GM21381 (cell line): ENCODE measurements at regions not wholly inside any gene's neighbourhood (a gene's known extent, or its start where the extent isn't known, plus 50 kb on each side); places are given as distances from the start of the nearest gene placed in this dataset.

Source experiments
- ATAC-seq: cut with Tn5 transposase; IDR thresholded peaks from one replicate; pipeline ENCODE4 v1.9.1; 2021; ENCODE audit warnings: mild to moderate bottlenecking, moderate library complexity; ENCODE audit not compliant: unreplicated experiment

DNA sequence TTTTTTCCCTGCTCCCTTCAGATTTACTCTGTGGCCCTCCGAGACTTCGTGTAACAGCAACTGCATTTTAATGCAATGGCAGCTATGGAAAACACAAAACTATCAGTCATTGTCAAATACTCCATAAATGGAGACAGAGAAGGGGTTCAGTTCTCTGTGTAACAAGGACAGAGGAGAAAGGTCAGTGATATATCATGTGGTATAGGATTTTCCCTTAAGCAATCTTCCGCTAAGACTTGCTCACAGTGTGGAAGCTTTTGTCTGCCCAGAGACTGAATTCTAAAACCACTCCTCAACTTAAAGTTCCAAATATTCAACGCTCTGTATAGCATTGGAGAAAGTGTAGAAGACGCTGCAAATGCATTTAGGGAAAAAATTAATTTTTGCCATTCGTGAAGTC is 111.3 kb upstream of the EDNRB start:
- no peak for ATAC-seq

DNA sequence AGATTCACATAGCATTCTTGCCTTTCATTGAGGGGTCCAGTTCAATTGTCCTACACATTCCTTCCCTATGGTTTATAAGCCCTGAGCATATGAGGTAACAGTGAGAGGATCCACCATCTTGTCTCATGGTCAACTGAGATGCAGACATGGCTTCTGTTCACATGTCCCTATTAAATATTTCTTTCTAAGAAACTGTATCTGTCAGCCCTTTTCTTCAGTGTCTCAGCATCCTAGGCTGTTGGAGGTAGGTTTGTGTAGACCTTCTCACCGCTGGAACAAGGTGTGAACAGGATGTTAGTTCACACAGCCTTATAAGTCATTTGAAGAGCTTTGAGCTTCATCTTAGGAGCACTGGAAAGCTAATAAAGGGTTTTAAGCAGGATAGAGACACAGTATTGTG is 110.3 kb upstream of the EDNRB start:
- no peak for ATAC-seq

DNA sequence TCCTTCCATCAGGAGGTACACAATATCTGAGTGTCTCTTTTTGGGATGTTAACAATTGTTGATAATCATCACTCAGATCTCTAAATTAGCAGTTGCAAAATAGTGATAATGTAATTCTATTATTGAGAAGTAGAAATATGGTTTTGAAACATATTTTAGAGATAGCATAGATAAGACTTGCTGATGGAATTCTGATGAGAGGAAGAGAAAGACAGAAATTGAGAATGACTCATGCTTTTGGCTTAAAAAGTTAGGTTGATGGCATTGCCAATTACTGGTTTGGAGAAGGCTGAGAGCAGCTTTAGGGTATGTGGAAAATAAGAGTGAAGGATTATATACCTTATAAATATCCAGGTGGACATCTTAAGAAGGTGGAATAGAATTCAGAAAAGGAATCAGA is 106.4 kb upstream of the EDNRB start:
- no peak for ATAC-seq

DNA sequence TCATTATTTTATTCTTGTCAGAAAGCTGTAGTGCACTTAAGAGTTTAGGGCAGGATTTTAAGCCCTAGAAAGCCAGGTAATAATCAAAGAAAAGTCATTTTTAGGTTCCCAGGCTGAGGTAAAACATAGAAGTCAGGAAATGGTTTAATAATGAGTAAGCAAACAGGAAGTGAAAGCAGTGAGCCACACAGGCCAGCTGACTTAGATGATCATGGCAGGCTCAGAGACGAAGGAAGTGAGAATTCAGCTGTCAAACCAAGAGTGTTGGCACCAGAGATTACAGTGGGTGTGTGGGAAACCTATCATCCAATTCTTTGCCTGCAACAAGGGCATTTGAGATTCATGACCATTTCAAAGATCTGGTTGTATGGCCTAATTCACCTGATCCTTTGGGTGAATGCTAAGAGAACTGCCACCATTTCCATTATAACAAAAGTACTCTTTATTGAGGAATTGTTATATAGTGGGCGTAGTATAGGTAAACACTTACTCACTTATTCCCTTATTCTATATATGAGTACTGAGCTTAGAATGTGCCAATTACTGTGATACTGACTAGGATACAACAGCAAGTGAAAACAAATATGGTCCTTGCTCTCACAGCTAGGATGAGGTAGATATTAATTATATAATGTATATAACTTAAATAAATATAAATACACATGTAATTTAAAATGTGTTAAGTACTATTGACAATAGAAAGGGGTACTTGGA is 103.7 kb upstream of the EDNRB start:
- peak; percentile 100 for ATAC-seq

DNA sequence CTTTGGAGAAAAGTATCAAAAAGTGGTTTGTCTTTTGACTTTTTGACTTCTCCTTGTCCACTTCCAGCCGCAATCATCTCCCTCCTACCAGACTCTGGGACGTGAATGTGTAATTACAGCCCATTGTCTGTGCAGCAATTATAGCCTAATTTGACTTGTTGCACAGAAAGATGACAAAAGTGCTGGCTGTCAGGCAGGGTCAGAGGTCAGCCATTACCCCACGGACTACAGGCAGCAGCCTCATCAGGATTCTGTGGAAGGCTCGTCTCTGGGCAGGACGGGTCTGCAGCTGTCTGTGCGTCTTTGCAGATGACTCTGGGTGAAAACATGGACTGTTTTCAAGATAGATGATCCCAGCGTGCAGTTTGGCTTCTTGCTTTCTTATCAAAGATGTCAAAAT is 102.2 kb upstream of the EDNRB start:
- ATAC-seq: no peak

DNA sequence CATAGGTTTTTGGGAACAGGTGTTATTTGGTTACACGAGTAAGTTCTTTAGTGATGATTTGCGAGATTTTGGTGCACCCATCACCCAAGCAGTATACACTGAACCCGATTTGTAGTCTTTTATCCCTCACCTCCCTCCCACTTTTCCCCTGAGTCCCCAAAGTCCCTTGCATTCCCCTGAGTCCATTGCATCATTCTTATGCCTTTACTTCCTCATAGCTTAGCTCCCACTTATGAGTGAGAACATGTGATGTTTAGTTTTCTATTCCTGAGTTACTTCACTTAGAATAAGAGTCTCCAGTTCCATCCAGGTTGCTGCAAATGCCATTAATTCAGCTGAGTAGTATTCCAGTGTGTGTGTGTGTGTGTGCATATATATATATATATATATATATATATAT is 97.2 kb upstream of the EDNRB start:
- ATAC-seq: no peak

DNA sequence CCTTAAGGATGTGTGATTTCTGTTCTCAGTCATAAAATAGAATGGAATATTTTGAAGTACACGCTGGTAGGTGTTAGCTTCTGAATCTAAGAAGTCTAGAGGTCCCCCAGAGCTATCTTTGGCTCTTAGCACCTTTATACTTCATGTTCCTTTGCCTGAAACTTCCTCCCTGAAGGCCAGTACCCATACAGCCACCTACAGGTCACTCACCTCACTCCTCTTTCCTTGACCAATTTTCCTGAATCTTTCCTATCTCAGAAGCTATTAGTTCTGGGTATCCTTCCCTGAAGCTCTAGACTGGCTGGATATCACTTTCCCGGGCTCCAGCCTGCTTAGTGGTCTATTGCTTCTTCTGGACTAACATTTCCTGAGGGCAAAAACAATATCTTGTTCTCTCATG is 93.4 kb upstream of the EDNRB start:
- ATAC-seq: no peak

DNA sequence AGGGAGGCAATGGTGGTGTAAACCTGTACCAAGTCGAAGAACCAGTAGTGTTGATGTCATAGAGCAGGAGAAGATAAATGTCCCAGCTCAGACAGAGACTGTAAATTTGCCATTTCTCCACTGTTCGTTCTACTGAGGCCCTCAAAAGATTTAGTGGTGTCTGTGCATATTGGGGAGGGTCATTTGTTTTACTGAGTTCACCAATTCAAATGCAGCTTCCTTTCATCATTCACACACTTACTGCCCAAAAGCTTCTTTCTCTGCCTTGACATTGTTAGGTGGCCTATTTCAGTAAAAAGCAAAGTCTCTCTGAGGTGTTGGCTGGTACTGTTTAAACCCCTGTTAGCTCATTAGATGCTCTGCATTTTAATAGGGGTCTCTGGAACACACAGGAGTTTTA is 86.2 kb upstream of the EDNRB start:
- no peak for ATAC-seq

DNA sequence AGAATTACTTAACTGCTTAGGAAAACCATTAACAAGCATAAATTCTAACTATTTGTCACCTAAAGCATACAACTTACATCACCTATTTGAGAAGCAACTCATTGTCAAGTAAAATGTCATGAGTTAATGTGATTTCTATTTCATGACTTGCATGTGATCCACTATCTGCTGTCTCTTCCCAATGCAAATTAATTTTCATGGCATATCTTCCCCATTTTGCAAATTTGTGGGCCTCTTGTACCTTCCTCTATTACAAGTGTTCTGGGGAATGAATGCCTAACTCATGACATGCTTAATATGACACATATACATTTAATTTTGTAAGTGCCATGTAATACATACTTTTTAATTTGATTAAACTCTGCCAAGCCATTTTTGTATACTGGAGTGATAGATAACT is 81.1 kb upstream of the EDNRB start:
- no peak for ATAC-seq

DNA sequence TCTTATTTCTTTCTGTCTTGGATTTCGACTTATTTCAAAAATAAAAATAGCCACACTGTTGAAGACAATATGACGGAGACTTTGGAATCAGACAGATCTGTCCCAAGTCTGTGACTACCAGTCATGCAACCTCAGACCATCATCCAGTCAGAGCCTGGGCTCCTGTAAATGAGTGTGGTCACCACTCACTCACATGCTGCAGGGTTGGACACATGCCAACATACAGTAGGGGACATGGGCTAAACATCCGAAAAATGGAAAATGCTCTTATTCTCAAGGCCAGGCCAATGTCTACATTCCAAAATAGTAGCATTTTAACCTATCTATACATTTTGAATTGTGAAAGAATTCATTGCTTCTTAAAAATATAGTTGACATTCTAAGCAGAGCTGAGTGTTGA is 75.5 kb upstream of the EDNRB start:
- no peak for ATAC-seq

DNA sequence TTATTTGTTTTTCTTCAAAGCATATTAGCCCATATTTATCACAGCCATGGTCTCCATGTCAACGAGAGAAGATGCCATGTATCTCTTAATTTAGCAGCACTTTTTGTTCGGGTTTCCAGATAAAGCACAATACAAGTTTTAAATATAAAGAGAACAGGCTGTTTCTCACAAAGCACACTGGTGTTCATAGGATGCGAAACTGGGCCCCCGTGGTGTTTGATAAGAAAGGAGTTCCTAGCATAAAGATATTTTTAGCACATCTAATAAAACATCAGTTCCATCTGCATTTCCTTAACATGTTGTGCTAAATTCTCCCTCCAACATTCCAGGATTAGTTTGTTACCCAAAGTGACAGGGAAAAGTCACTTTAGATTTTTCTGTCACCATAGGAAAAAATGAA is 72.4 kb upstream of the EDNRB start:
- no peak for ATAC-seq

DNA sequence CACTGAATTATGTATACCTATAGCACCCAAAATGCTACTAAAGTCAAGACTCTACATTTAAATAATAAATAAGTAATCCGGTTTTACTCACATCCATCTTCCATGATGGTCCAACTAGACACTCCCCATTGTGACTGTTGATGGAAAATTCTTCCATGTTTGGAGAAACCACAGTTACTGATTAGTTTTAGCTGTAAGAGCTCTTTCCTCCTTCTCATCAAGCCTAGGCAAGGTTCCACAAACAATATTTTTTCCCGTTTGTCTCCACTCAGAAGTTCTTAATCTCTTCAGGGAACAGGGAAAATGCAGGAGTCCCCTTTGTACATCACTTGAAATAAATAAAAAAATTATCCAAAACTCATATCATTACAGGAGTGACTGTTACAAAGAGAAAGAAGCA is 70.7 kb upstream of the EDNRB start:
- no peak for ATAC-seq

DNA sequence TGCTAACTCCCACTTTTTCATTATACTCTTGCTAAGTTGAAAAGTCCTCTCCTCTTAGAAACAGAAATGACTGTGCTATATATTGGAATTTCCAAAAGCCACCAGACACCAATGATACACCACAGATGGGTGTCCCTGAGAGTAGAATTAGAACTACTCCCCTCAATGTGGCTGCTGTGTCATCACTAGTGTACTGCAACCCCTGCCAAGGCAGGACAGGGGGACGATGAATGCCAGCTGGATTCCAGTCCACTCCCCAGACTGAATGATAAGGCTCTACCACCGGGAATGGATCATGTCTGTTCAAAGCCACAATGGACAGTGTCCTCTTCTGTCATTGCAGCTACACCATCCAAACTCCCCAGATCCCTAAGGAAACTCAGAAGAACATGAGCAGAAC is 69.7 kb upstream of the EDNRB start:
- no peak for ATAC-seq

DNA sequence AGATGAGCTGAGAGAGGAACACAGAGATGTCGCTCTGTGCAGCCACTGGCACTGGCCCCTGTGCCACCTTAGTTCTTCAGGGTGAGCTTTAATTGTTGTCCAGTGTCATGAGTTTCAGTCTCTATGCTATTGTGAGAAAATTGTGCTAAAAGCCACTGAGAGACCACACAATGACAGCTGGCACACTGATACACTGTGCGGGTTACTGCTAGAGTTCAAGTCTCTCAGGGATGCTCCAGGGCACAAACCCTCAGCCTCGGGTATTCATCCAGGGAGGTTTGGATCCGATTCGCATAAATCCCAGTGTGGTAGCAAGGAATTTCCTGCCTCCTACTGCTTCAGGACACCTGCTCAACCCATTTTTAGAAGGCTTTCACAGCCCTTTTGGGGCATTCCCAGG is 68.1 kb upstream of the EDNRB start:
- no peak for ATAC-seq

DNA sequence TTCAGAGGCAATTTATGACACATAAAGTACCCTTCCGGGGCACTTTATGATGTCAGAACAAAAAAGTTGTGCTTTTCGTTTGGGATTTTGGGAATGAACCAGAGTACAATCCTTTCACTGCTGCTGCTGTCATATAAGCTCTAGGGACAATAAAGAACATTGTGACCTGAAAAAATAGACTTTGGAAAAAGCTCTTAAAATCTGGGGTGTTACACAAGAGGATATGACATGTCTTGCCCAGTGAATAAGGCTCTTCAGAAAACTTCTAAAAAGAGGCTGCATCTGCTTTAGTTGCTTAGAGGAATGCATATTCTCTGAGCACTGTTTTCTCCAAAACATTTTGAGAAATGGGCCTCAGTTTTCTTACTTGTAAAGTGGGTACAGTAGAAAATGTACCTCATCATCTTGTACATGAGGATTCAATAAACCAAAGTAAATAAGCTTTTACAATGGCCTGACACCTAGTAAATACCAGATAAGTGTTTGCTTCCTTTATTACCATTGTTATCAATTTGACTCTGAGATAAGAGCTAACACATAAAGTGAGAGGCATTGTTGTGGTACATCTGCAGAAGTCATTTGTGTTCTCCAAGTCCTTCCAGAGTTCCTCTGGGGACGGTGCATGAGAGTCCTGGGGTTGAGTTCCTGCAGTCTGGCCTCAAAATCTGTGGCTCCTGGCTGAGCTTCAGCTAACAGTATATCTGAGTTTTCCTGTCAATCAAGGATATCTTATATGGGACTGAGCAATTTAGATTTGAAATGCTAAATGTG is 67.4 kb upstream of the EDNRB start:
- no peak for ATAC-seq

DNA sequence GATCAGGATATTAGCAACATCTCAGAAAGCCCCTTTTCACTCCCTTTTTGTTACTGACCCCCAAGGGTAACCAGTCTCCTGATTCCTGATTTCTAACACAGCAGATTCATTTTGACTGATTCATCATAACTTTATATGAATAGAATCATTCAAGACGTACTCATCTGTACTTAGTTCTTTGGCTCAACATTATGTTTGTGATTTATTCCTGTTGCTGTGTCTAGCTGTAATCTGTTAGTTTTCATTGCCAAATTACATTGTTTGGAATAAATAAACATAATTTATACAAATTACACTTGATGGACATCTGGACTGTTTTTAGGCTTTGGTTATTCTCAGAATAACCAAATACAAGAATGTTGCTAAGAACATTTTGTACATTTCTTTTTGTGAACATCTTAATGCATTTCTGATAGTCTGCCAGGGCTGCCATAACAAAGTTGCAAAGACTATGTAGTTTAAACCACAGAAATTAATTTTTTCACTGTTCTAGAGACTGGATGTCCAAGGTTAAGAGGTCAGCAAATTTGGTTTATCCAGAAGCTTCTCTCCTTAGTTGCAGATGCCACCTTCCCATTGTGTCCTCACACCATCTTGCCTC is 62.8 kb upstream of the EDNRB start:
- no peak for ATAC-seq

DNA sequence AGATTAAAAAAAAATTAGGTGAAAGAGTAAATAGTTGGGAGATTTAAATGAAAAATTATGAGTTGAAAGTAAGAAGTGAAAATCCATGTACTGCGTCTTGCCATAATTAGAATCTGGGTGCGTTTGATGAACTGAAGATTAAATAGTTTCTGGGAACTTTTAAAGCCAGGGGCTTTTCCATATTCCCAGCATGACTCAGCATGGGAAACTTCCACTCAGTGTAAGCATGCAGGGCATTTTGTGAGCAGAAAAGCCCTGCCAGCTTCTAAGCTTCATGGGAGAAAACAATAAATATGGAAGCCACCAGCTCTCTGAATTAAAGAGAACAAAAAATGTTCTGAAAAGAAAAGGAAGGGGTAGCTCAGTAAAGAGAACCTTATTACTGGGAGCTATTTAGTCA is 62.0 kb upstream of the EDNRB start:
- no peak for ATAC-seq

DNA sequence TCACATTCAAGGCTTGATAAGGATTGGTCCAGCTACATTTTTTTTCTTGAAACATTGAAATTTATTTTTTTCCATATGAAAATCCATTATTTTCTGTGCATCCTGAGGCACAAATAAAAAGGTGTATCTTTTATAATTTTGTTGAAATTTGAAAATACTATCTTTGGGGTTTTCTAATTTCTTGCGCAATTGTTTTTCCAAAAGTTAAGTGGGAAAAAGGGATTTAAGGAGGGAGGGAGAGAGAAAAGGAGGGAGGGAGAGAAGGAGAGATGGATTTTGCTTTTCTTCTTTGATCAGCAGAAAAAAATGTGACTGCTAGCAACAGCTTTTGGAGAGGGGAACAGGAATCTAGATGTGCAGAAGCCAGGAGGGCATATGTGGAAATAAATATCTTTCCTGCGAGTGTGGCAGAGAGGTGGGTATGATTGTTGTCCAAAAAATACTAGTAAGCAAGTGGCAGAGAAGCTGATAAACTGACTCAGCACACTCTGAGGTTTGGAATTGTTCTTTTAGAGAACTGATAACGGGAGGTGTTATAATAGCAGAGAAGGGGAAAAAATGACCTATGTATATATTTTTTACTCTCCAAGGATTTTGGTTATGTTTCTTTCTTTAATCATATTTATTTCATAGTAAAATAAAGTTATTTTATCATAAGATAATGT is 61.2 kb upstream of the EDNRB start:
- ATAC-seq: no peak

DNA sequence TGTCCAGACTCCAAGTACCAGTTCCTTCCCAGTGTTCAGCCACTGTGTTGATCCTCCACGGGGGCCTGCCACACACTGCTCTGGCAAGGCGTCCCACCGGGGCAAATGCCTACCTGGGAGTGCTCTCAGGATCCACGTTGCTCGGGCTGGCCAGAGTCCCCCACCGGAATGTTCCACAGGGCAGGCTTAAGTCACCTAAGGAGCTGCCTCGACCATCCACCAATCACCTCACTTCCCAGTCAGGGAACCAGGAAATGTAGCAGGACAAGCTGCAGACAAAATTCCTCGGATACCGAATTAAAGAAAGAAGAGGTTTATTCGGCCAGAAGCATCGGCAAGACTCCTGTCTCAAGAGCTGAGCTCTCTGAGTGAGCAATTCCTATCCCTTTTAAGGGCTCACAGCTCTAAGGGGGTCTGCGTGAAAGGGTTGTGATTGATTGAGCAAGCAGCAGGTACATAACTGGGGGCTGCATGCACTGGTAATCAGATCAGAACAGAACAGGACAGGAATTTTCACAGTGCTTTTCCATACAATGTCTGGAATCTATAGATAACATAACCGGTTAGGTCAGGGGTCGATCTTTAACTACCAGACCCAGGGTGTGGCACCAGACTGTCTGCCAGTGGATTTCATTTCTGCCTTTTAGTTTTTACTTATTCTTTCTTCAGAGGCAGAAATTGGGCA is 56.9 kb upstream of the EDNRB start:
- ATAC-seq: no peak

DNA sequence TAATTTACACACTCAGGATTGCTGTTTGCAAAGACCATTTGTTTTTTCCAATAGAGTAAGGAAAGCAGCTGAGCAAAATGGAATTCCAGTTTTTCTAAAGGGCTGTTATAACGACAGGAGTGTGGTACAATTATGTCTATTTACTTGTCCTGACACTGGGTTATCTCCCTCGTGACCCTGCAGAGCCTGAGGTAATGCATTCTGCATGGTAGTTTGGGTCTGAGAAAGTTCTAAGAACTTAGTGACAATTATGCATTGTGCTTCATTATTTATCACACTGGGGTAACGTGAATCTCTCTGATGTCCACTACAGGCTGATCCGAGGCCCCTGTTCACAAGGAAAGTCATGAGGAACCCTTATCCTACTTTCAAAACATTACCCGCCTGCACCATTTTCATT is 50.7 kb upstream of the EDNRB start:
- no peak for ATAC-seq
